Activated CD8-positive, alpha-beta T cell treated with anti-CD3 and anti-CD28 coated beads for 36 hours (primary cell): ENCODE measurements at regions not wholly inside any gene's neighbourhood (a gene's known extent, or its start where the extent isn't known, plus 50 kb on each side); places are given as distances from the start of the nearest gene placed in this dataset.
A peak's percentile ranks its signal among the peaks of the same experiment; 100 is the strongest.

Experiments used
- ATAC-seq: fragments of 200-7000 bp; cut with Tn5 transposase; one replicate; pipeline ENCODE4 v1.10.0; 2021; ENCODE audit warnings: mild to moderate bottlenecking, moderate library complexity
- CTCF ChIA-PET: fragments of 350-600 bp; sonication (Branson Sonifier 250); formaldehyde crosslinking; loops from one replicate; lab custom pipeline; 2021; ENCODE audit warnings: antibody characterized with exemption; lab: Charles Lee
- POLR2A ChIA-PET: fragments of 350-600 bp; sonication (Branson Sonifier 250); formaldehyde crosslinking; loops from one replicate; lab custom pipeline; 2021; ENCODE audit warnings: antibody characterized with exemption; lab: Charles Lee
- DNase-seq: peaks from one replicate; pipeline ENCODE4 v3.0.0-alpha.2; 2020
- H3K27ac Mint-ChIP-seq: one replicate; pipeline ENCODE4 v1.8.0; 2021; ENCODE audit warnings: mild to moderate bottlenecking, mixed read lengths
- H3K27me3 Mint-ChIP-seq: one replicate; pipeline ENCODE4 v1.8.0; 2021; ENCODE audit warnings: mixed read lengths
- H3K36me3 Mint-ChIP-seq: one replicate; pipeline ENCODE4 v1.8.0; 2021; ENCODE audit warnings: low read depth, mixed read lengths
- H3K4me1 Mint-ChIP-seq: one replicate; pipeline ENCODE4 v1.8.0; 2021; ENCODE audit warnings: low read depth, mixed read lengths
- H3K4me3 Mint-ChIP-seq: one replicate; pipeline ENCODE4 v1.8.0; 2021; ENCODE audit warnings: mild to moderate bottlenecking, moderate library complexity, mixed read lengths
- H3K9me3 Mint-ChIP-seq: one replicate; pipeline ENCODE4 v1.8.0; 2021; ENCODE audit warnings: mixed read lengths
- CTCF ChIP-seq: fragments of 200-600 bp; IDR thresholded peaks from one replicate; pipeline ENCODE4 v1.8.0; 2022; ENCODE audit warnings: antibody characterized with exemption, mild to moderate bottlenecking
- intact Hi-C: fragments of 100-400 bp; cut with micrococcal nuclease; formaldehyde crosslinking; loops from one replicate; pipeline ENCODE4 v1.10.0; 2022

GRCh38 chrX:40265936-40266335 is 168.2 kb upstream of the BCOR start:
- Mint-ChIP-seq H3K27ac (no peak overlapping the region), H3K4me1 (peaks cover 8% of the 10 kb centered on the region), H3K27me3 (no peaks in the 10 kb centered on the region), H3K36me3 (no peaks in the 10 kb centered on the region), H3K4me3 (peak overlapping the region; percentile 69), H3K9me3 (no peaks in the 10 kb centered on the region)
- no peak for DNase-seq
- intact Hi-C loops, result loop anchor here (10.0 kb wide), 1 partner anchor 91 kb away; no protein-coding TSS in a partner anchor
- no peak for ATAC-seq
- CTCF ChIA-PET, result interaction anchor here (1.7 kb wide), 1 partner anchor 173 kb away, joined by 3 read pairs; no protein-coding TSS in a partner anchor
- POLR2A ChIA-PET, result interaction anchor here (0.6 kb wide), 1 partner anchor 92 kb away, joined by 3 read pairs; no protein-coding TSS in a partner anchor
- TF ChIP-seq CTCF, result no peak

- ChIA-PET CTCF (no interaction called here), POLR2A (no interaction called here)
- intact Hi-C loops, result loop anchor here (10.0 kb wide), 1 partner anchor 88 kb away; no protein-coding TSS in a partner anchor
- no peak for ATAC-seq
- Mint-ChIP-seq H3K4me1 (peaks cover 8% of the 10 kb centered on the region), H3K9me3 (no peaks in the 10 kb centered on the region), H3K4me3 (no peak overlapping the region), H3K27me3 (no peaks in the 10 kb centered on the region), H3K27ac (no peak overlapping the region), H3K36me3 (no peaks in the 10 kb centered on the region)
- no peak for DNase-seq
- no peak for TF ChIP-seq CTCF
These were observed 165.3 kb upstream of the BCOR start for GRCh38 chrX:40263014-40263560.

GRCh38 chrX:40262157-40263013 is 164.6 kb upstream of the BCOR start:
- no peak overlapping the region for H3K4me3 Mint-ChIP-seq
- CTCF ChIA-PET, result no interaction called here
- no peaks in the 10 kb centered on the region for H3K9me3 Mint-ChIP-seq
- H3K4me1 Mint-ChIP-seq, result peaks cover 7% of the 10 kb centered on the region
- H3K27me3 Mint-ChIP-seq, result no peaks in the 10 kb centered on the region
- no peak for TF ChIP-seq CTCF
- no peak overlapping the region for H3K27ac Mint-ChIP-seq
- ATAC-seq (no peak), DNase-seq (no peak)
- intact Hi-C loops, result loop anchor here (10.0 kb wide), 1 partner anchor 88 kb away; no protein-coding TSS in a partner anchor
- POLR2A ChIA-PET, result no interaction called here
- H3K36me3 Mint-ChIP-seq, result no peaks in the 10 kb centered on the region

- no peak for ATAC-seq
- Mint-ChIP-seq H3K4me3 (no peak overlapping the region), H3K27ac (no peak overlapping the region), H3K4me1 (peaks cover 5% of the 10 kb centered on the region), H3K27me3 (no peaks in the 10 kb centered on the region), H3K36me3 (no peaks in the 10 kb centered on the region), H3K9me3 (no peaks in the 10 kb centered on the region)
- POLR2A ChIA-PET, result no interaction called here
- intact Hi-C loops, result loop anchor here (10.0 kb wide), 1 partner anchor 87 kb away; no protein-coding TSS in a partner anchor
- no peak for DNase-seq
- TF ChIP-seq CTCF, result no peak
- CTCF ChIA-PET, result no interaction called here
These were observed 164.0 kb upstream of the BCOR start for GRCh38 chrX:40261833-40262156.
